ENCODE measurements at regions not wholly inside any gene's neighbourhood (a gene's known extent, or its start where the extent isn't known, plus 50 kb on each side); places are given as distances from the start of the nearest gene placed in this dataset.

DNA sequence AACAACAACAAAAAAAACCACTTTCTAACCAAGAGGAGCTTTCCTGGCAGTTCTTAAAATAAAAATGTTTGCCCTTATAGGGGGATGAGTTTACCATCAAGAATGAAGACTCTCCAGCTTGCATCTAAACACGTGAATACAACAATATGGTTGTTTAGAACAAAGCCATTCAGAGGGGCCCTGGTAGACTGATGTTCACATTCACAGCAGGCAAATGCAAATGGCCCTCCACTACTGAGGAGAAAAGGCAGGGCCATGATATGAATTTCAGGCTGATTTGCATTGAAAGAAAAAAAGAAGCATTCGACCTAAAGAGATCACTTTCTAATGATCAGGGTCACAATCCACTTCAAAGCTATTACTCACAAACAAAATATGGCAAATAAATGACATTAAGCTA is 65.3 kb upstream of the OTOS start:
- Mint-ChIP-seq H3K27me3 (ENCODE audit: low read depth) (peaks cover 9% of the 10 kb centered on the region), H3K4me3 (no peak overlapping the region), H3K4me1 (peaks cover 13% of the 10 kb centered on the region), H3K36me3 (ENCODE audit: low read depth) (no peaks in the 10 kb centered on the region), H3K9me3 (peaks cover 14% of the 10 kb centered on the region), H3K27ac (no peak overlapping the region)
- TF ChIP-seq, protein P1, sequence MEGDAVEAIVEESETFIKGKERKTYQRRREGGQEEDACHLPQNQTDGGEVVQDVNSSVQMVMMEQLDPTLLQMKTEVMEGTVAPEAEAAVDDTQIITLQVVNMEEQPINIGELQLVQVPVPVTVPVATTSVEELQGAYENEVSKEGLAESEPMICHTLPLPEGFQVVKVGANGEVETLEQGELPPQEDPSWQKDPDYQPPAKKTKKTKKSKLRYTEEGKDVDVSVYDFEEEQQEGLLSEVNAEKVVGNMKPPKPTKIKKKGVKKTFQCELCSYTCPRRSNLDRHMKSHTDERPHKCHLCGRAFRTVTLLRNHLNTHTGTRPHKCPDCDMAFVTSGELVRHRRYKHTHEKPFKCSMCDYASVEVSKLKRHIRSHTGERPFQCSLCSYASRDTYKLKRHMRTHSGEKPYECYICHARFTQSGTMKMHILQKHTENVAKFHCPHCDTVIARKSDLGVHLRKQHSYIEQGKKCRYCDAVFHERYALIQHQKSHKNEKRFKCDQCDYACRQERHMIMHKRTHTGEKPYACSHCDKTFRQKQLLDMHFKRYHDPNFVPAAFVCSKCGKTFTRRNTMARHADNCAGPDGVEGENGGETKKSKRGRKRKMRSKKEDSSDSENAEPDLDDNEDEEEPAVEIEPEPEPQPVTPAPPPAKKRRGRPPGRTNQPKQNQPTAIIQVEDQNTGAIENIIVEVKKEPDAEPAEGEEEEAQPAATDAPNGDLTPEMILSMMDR (IDR thresholded peaks at IDR 0.05; ENCODE audit: unreplicated experiment in 3 of 3) = no peak

DNA sequence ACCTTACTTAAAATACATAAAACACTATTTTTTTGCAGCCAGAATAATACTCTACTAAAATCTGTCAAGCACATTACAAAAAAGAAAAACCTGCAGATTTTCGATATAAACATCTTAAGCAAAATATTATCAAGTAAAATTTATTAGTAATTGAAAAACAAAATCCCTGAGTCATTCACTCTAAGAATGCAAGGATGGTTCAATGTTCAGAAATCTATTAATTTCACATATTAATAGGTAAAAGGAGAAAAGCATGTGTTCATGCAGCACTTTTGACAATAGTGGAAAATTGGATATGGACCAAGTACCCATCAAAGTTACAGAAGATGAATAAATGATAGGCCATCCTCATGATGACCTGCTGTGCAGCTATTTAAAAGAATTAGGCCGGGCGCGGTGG is 66.2 kb upstream of the OTOS start:
- Mint-ChIP-seq H3K4me1 (peaks cover 5% of the 10 kb centered on the region), H3K4me3 (no peak overlapping the region)
- TF ChIP-seq, protein P1 (IDR thresholded peaks at IDR 0.05; ENCODE audit: unreplicated experiment in 3 of 3) = no peak

DNA sequence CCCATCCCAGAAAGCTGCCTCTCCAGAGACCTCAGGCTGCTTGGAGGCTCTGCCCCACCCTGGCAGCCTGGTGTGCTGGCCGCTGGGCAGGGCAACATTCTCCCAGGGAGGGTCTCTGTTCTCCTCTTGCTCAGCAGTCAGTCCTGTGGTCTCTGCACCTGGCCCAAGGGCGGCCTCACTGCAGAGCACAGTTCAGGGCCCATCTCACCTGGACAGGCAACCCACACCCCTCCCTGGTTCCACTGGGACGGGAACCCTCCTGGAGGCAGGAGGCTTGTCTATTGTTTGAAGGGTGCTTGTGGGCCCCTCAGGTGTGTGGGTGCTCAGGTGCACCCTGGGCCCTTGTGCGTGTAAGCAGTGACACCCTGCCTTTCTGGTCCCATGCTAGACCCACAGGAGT is 67.2 kb upstream of the OTOS start:
- H3K9me3 Mint-ChIP-seq = peaks cover 14% of the 10 kb centered on the region
- TF ChIP-seq, protein P1 (IDR thresholded peaks at IDR 0.05; ENCODE audit: unreplicated experiment in 3 of 3) = no peak
- H3K36me3 Mint-ChIP-seq (ENCODE audit: low read depth) = no peaks in the 10 kb centered on the region
- H3K27ac Mint-ChIP-seq = no peak overlapping the region
- no peak overlapping the region for H3K4me3 Mint-ChIP-seq
- H3K27me3 Mint-ChIP-seq (ENCODE audit: low read depth) = peaks cover 9% of the 10 kb centered on the region
- peaks cover 5% of the 10 kb centered on the region for H3K4me1 Mint-ChIP-seq

More for the DNA sequence above, 66.2 kb upstream of the OTOS start:
- Mint-ChIP-seq H3K36me3 (ENCODE audit: low read depth) (no peaks in the 10 kb centered on the region), H3K27ac (no peak overlapping the region), H3K9me3 (peaks cover 14% of the 10 kb centered on the region), H3K27me3 (ENCODE audit: low read depth) (peaks cover 9% of the 10 kb centered on the region)

DNA sequence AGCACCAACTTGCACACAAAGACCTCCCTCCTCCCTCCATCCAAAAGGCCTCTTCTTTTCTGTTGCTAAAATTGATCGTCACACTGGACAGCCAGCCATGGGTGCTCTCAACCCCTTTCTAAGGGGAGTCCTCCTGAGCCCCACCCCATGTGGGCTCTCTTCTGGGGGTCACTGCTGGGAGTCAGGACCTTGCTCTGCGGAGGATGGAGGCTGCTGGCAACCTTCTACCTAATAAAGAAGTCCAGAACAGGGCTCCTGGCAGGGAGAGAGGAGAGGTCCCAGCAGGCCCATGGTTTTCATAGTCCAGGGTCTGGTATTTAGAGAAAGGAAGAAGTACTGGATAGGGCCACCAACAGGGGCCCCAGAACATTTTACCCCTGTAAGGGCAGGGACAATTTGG is 67.6 kb upstream of the OTOS start:
- H3K4me1 Mint-ChIP-seq = peaks cover 4% of the 10 kb centered on the region
- no peak overlapping the region for H3K27ac Mint-ChIP-seq

DNA sequence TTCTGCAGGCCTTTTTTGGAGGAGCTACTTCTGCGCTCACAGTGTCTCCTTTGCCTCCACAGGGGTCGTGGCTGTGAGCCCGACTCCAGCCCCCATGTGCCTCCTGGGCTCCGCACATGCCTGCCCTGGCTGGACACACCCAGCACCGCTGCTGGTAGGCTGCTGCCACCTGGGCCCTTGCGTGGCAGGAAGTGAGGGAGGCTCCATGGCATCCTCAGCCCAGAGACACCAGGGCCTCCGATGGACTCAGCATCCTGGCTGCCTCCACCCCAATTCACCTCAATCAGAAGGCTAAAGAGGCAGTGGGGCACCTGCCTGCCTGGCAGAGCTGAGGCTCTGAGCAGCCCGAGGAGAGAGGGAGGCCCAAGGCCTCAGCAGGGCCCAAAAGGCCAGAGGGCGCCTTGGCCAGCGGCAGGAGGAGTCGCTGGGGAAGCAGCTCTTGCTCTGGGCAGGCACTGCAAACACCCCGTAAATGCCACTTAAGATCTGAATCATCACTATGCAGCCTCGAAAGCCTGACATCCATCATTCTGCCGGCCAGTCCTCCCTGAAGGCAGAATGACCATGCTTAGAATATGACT is 68.3 kb upstream of the OTOS start:
- Mint-ChIP-seq H3K36me3 (ENCODE audit: low read depth) (no peaks in the 10 kb centered on the region), H3K4me1 (no peaks in the 10 kb centered on the region), H3K27ac (no peak overlapping the region), H3K27me3 (ENCODE audit: low read depth) (peaks cover 3% of the 10 kb centered on the region), H3K4me3 (no peak overlapping the region), H3K9me3 (peaks cover 14% of the 10 kb centered on the region)
- TF ChIP-seq, protein P1 (IDR thresholded peaks at IDR 0.05; ENCODE audit: unreplicated experiment in 3 of 3) = no peak

More for the DNA sequence above, 67.6 kb upstream of the OTOS start:
- H3K27me3 Mint-ChIP-seq (ENCODE audit: low read depth) = peaks cover 8% of the 10 kb centered on the region
- TF ChIP-seq, protein P1 (IDR thresholded peaks at IDR 0.05; ENCODE audit: unreplicated experiment in 3 of 3) = no peak
- no peaks in the 10 kb centered on the region for H3K36me3 Mint-ChIP-seq (ENCODE audit: low read depth)
- H3K9me3 Mint-ChIP-seq = peaks cover 14% of the 10 kb centered on the region
- H3K4me3 Mint-ChIP-seq = no peak overlapping the region

DNA sequence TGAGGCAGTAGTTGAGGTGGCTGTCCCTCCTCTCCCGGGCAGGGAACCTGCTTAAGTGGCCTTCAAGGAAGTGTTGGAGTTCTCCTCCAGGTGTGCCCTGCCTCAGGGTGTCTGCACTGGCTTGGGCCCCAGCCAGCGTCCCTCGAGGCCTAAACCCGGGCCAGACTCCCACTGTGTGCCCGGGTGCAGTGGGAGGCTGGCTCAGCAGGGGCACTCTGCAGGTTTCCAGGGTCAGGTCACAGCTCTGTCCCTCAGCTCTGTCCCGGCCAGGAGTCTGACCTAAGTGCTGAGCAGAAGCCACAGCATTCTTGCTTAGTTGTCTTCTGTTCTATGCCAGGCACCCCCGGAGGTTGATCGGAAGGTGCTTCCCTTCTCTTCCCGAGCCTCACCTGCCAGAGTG is 69.0 kb upstream of the OTOS start:
- no peaks in the 10 kb centered on the region for H3K36me3 Mint-ChIP-seq (ENCODE audit: low read depth)
- H3K27me3 Mint-ChIP-seq (ENCODE audit: low read depth) = peaks cover 3% of the 10 kb centered on the region
- peaks cover 14% of the 10 kb centered on the region for H3K9me3 Mint-ChIP-seq
- H3K4me1 Mint-ChIP-seq = peaks cover 4% of the 10 kb centered on the region
- no peak overlapping the region for H3K4me3 Mint-ChIP-seq
- TF ChIP-seq, protein P1 (IDR thresholded peaks at IDR 0.05; ENCODE audit: unreplicated experiment in 3 of 3) = no peak
- H3K27ac Mint-ChIP-seq = no peak overlapping the region
